PC-9 (cell line): ENCODE measurements at regions not wholly inside any gene's neighbourhood (a gene's known extent, or its start where the extent isn't known, plus 50 kb on each side); places are given as distances from the start of the nearest gene placed in this dataset.

Experiments
- BruUV-seq: library from RNA; stranded (reverse); fragments of 400-500 nt; replicated peaks from 2 replicates; lab custom pipeline; 2021; lab: Mats Ljungman, UMichigan
- CTCF ChIA-PET: fragments of 300-600 bp; sonication (Branson Sonifier 250); formaldehyde crosslinking; loops from one replicate; lab custom pipeline; 2022; ENCODE audit warnings: antibody characterized with exemption; lab: Charles Lee
- POLR2A ChIA-PET: fragments of 300-600 bp; sonication (Branson Sonifier 250); formaldehyde crosslinking; loops from one replicate; lab custom pipeline; 2022; ENCODE audit warnings: antibody characterized with exemption; ENCODE audit not compliant: unreplicated experiment; lab: Charles Lee
- DNase-seq, 2 experiments: peaks; one replicate each; pipeline versions ENCODE4 v3.0.0 to v3.0.0-alpha.2; 2015 to 2022; ENCODE audit warnings: mixed read lengths in 1 of 2
- H2AFZ ChIP-seq: fragments of 200-600 bp; sonication (generic); 2 replicates; pipeline ENCODE4 v1.8.1; 2017; ENCODE audit warnings: antibody characterized with exemption
- H3F3A ChIP-seq: fragments of 200-600 bp; sonication (generic); 2 replicates; pipeline ENCODE4 v1.8.1; 2017; ENCODE audit warnings: antibody characterized with exemption, mild to moderate bottlenecking, low read depth; ENCODE audit not compliant: insufficient read depth
- H3K27ac ChIP-seq: fragments of 200-600 bp; sonication (generic); 2 replicates; pipeline ENCODE4 v1.6.1; 2016; ENCODE audit warnings: mixed run types
- H3K27me3 ChIP-seq: fragments of 200-600 bp; sonication (generic); 2 replicates; pipeline ENCODE4 v1.6.1; 2016; ENCODE audit warnings: low read depth, mixed run types; ENCODE audit not compliant: insufficient read depth
- H3K36me3 ChIP-seq: fragments of 200-600 bp; sonication (generic); 2 replicates; pipeline ENCODE4 v1.6.1; 2016; ENCODE audit warnings: low read depth, mixed run types
- H3K4me1 ChIP-seq: fragments of 200-600 bp; sonication (generic); replicated peaks from 2 replicates; pipeline ENCODE4 v1.6.1; 2016; ENCODE audit warnings: mixed run types; ENCODE audit not compliant: insufficient read depth
- H3K4me2 ChIP-seq: fragments of 200-600 bp; sonication (generic); 2 replicates; pipeline ENCODE4 v1.6.1; 2017; ENCODE audit warnings: mixed run types
- H3K4me3 ChIP-seq: fragments of 200-600 bp; sonication (generic); 2 replicates; pipeline ENCODE4 v1.6.1; 2016; ENCODE audit warnings: mixed run types
- H3K79me2 ChIP-seq: fragments of 200-600 bp; sonication (generic); 2 replicates; pipeline ENCODE4 v1.6.1; 2017; ENCODE audit warnings: low read depth, mixed run types
- H3K9me2 ChIP-seq: fragments of 200-600 bp; sonication (generic); 2 replicates; pipeline ENCODE4 v1.8.1; 2017; ENCODE audit warnings: mild to moderate bottlenecking; ENCODE audit not compliant: insufficient read depth
- H3K9me3 ChIP-seq: fragments of 200-600 bp; sonication (generic); 2 replicates; pipeline ENCODE4 v1.8.1; 2016; ENCODE audit warnings: low read depth; ENCODE audit not compliant: insufficient read depth
- H4K20me1 ChIP-seq: fragments of 200-600 bp; sonication (generic); 2 replicates; pipeline ENCODE4 v1.8.1; 2017; ENCODE audit not compliant: insufficient read depth
- EZH2 ChIP-seq: fragments of 200-600 bp; sonication (generic); IDR thresholded peaks from 2 replicates; pipeline ENCODE4 v1.8.0; 2017; ENCODE audit warnings: antibody characterized with exemption, low read depth
- intact Hi-C: fragments of 100-400 bp; cut with micrococcal nuclease; formaldehyde crosslinking; loops from one replicate; pipeline ENCODE4 v1.10.0; 2022; ENCODE audit not compliant: unreplicated experiment
- TF ChIP-seq, protein P1 (sequence below): fragments of 200-600 bp; sonication (generic); conservative IDR thresholded peaks from 2 replicates; pipeline ENCODE4 v1.6.1; 2017; ENCODE audit warnings: mixed run types, antibody characterized with exemption, mild to moderate bottlenecking, moderate library complexity

DNA sequence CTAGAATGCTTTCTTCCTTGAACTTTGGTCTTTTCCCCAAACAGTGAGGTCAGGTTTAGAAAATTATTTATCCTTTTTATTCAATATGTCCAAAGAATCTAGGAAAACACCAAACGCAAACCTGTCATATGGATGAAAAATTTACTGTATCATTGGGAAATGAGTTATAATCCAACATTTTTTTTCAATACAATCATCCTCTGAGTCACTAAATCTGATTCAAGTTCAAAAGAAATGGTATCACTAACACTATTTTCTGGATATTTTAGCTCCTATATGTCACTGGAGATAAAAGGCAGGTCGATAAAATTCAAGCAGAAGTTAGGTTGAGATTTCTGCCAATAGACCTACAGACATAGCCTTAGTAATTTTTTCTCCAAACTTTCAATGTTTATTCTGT, 591.6 kb upstream of the AGTR1 start:
- H3K27me3 ChIP-seq: no peaks in the 10 kb centered on the region
- no peak overlapping the region for H3K4me3 ChIP-seq
- no peaks in the 10 kb centered on the region for H3K4me1 ChIP-seq
- no peak for DNase-seq
- no peaks in the 10 kb centered on the region for H3F3A ChIP-seq
- CTCF ChIA-PET: no interaction called here
- intact Hi-C loops: no loop called here
- no peaks in the 10 kb centered on the region for H3K79me2 ChIP-seq
- TF ChIP-seq EZH2: no peak
- TF ChIP-seq, protein P1, sequence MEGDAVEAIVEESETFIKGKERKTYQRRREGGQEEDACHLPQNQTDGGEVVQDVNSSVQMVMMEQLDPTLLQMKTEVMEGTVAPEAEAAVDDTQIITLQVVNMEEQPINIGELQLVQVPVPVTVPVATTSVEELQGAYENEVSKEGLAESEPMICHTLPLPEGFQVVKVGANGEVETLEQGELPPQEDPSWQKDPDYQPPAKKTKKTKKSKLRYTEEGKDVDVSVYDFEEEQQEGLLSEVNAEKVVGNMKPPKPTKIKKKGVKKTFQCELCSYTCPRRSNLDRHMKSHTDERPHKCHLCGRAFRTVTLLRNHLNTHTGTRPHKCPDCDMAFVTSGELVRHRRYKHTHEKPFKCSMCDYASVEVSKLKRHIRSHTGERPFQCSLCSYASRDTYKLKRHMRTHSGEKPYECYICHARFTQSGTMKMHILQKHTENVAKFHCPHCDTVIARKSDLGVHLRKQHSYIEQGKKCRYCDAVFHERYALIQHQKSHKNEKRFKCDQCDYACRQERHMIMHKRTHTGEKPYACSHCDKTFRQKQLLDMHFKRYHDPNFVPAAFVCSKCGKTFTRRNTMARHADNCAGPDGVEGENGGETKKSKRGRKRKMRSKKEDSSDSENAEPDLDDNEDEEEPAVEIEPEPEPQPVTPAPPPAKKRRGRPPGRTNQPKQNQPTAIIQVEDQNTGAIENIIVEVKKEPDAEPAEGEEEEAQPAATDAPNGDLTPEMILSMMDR: no peak
- BruUV-seq: no TSS peak
- H3K36me3 ChIP-seq: no peaks in the 10 kb centered on the region
- H3K9me2 ChIP-seq: no peaks in the 10 kb centered on the region; the same call in 1 of the 2 replicates
- no peaks in the 10 kb centered on the region for H3K9me3 ChIP-seq
- POLR2A ChIA-PET: no interaction called here
- no peak overlapping the region for H3K4me2 ChIP-seq
- no peak overlapping the region for H3K27ac ChIP-seq
- no peak overlapping the region for H2AFZ ChIP-seq
- H4K20me1 ChIP-seq: no peaks in the 10 kb centered on the region

GRCh38 chr3:148126956-148127355, 570.7 kb upstream of the AGTR1 start:
- ChIA-PET CTCF (no interaction called here), POLR2A (no interaction called here)
- no peaks in the 10 kb centered on the region for H3K79me2 ChIP-seq
- H3F3A ChIP-seq: no peaks in the 10 kb centered on the region
- H4K20me1 ChIP-seq: no peaks in the 10 kb centered on the region
- H3K4me3 ChIP-seq: no peak overlapping the region
- no peak overlapping the region for H2AFZ ChIP-seq
- no peak overlapping the region for H3K27ac ChIP-seq
- intact Hi-C loops: no loop called here
- H3K9me2 ChIP-seq: no peaks in the 10 kb centered on the region
- TF ChIP-seq EZH2: no peak
- TF ChIP-seq, protein P1: no peak
- no peak overlapping the region for H3K4me2 ChIP-seq
- no peaks in the 10 kb centered on the region for H3K36me3 ChIP-seq
- H3K4me1 ChIP-seq: no peaks in the 10 kb centered on the region
- no TSS peak for BruUV-seq
- no peaks in the 10 kb centered on the region for H3K27me3 ChIP-seq
- DNase-seq: no peak
- H3K9me3 ChIP-seq: no peaks in the 10 kb centered on the region

- CTCF ChIA-PET: no interaction called here
- BruUV-seq: no TSS peak
- intact Hi-C loops: no loop called here
Measured at GRCh38 chr3:148128136-148128535, 569.6 kb upstream of the AGTR1 start.

More at GRCh38 chr3:148128136-148128535, 569.6 kb upstream of the AGTR1 start:
- Histone ChIP-seq H3K27ac (no peak overlapping the region), H3K4me3 (no peak overlapping the region), H3F3A (no peaks in the 10 kb centered on the region), H3K4me1 (no peaks in the 10 kb centered on the region), H3K4me2 (no peak overlapping the region), H3K9me2 (no peaks in the 10 kb centered on the region), H3K27me3 (no peaks in the 10 kb centered on the region), H4K20me1 (no peaks in the 10 kb centered on the region), H3K79me2 (no peaks in the 10 kb centered on the region), H2AFZ (no peak overlapping the region), H3K36me3 (no peaks in the 10 kb centered on the region), H3K9me3 (no peaks in the 10 kb centered on the region)
- POLR2A ChIA-PET: no interaction called here
- no peak for TF ChIP-seq EZH2
- TF ChIP-seq, protein P1: no peak
- no peak for DNase-seq
